ENCODE measurements at regions not wholly inside any gene's neighbourhood (a gene's known extent, or its start where the extent isn't known, plus 50 kb on each side); places are given as distances from the start of the nearest gene placed in this dataset.

DNA sequence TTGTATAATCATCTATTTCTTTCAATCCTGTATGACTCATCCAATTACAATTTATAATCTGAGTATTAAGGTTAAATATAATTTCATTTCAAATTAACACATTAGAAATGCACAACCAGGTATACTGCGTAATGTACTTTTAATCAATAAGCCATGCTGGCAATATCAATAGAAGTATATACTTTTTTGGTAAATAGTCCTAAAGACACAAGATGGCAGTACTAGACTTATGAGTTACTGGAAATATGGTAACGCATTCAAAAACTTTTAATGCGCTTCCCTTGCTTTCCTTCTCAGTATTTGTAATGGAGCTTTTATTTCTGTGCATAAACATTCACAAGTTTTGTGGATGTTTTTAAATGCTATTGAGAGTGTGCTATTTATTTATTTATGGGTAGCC, 1162.0 kb upstream of the TMPRSS15 start:
- TF ChIP-seq, protein P1, sequence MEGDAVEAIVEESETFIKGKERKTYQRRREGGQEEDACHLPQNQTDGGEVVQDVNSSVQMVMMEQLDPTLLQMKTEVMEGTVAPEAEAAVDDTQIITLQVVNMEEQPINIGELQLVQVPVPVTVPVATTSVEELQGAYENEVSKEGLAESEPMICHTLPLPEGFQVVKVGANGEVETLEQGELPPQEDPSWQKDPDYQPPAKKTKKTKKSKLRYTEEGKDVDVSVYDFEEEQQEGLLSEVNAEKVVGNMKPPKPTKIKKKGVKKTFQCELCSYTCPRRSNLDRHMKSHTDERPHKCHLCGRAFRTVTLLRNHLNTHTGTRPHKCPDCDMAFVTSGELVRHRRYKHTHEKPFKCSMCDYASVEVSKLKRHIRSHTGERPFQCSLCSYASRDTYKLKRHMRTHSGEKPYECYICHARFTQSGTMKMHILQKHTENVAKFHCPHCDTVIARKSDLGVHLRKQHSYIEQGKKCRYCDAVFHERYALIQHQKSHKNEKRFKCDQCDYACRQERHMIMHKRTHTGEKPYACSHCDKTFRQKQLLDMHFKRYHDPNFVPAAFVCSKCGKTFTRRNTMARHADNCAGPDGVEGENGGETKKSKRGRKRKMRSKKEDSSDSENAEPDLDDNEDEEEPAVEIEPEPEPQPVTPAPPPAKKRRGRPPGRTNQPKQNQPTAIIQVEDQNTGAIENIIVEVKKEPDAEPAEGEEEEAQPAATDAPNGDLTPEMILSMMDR (IDR thresholded peaks at IDR 0.05), result no peak
- TF ChIP-seq EP300 (IDR thresholded peaks at IDR 0.05) (no peak), POLR2A (IDR thresholded peaks at IDR 0.05; ENCODE audit: low read depth) (no peak), POLR2AphosphoS5 (IDR thresholded peaks at IDR 0.05) (no peak)
